WTC11 (cell line): ENCODE measurements at regions not wholly inside any gene's neighbourhood (a gene's known extent, or its start where the extent isn't known, plus 50 kb on each side); places are given as distances from the start of the nearest gene placed in this dataset.

Experiments
- ATAC-seq: fragments of 200-7000 bp; cut with Tn5 transposase; 2 replicates; pipeline ENCODE4 v1.10.0; 2021; ENCODE audit warnings: mild to moderate bottlenecking, moderate library complexity
- CTCF ChIA-PET: fragments of 300-600 bp; sonication (Branson Sonifier 250); formaldehyde crosslinking; loops from one replicate; lab custom pipeline; 2021; ENCODE audit warnings: antibody characterized with exemption; lab: Charles Lee
- POLR2A ChIA-PET: fragments of 350-600 bp; sonication (Branson Sonifier 250); formaldehyde crosslinking; loops from one replicate; lab custom pipeline; 2021; ENCODE audit warnings: antibody characterized with exemption; lab: Charles Lee
- DNase-seq: peaks from one replicate; pipeline ENCODE4 v3.0.0; 2021; ENCODE audit warnings: low spot score
- H3K27ac Mint-ChIP-seq: 2 replicates; pipeline ENCODE4 v1.8.0; 2021; ENCODE audit warnings: mixed read lengths
- H3K27me3 Mint-ChIP-seq: 2 replicates; pipeline ENCODE4 v1.8.0; 2021; ENCODE audit warnings: low read depth, mild to moderate bottlenecking, moderate library complexity, mixed read lengths
- H3K36me3 Mint-ChIP-seq: 2 replicates; pipeline ENCODE4 v1.8.0; 2021; ENCODE audit warnings: mixed read lengths
- H3K4me1 Mint-ChIP-seq: 2 replicates; pipeline ENCODE4 v1.8.0; 2022; ENCODE audit warnings: mixed read lengths
- H3K4me3 Mint-ChIP-seq: 2 replicates; pipeline ENCODE4 v1.8.0; 2021; ENCODE audit warnings: mild to moderate bottlenecking, moderate library complexity, mixed read lengths
- H3K9me3 Mint-ChIP-seq: 2 replicates; pipeline ENCODE4 v1.8.0; 2021; ENCODE audit warnings: mixed read lengths
- ATF1 ChIP-seq: sonication (generic); formaldehyde crosslinking; IDR thresholded peaks from 2 replicates; pipeline ENCODE4 v1.8.1; 2023; ENCODE audit warnings: mild to moderate bottlenecking, moderate library complexity, missing genetic modification reagents
- ATF3 ChIP-seq: sonication (generic); formaldehyde crosslinking; conservative IDR thresholded peaks from 2 replicates; pipeline ENCODE4 v1.8.1; 2022; ENCODE audit warnings: mild to moderate bottlenecking, missing genetic modification reagents
- CBFB ChIP-seq: sonication (generic); formaldehyde crosslinking; IDR thresholded peaks from 2 replicates; pipeline ENCODE4 v1.8.1; 2022; ENCODE audit warnings: mild to moderate bottlenecking, low read depth, missing genetic modification reagents
- CTCF ChIP-seq: fragments of 200-600 bp; IDR thresholded peaks from 2 replicates; pipeline ENCODE4 v1.8.0; 2022; ENCODE audit warnings: antibody characterized with exemption
- E2F4 ChIP-seq: sonication (generic); formaldehyde crosslinking; IDR thresholded peaks from 2 replicates; pipeline ENCODE4 v1.8.1; 2022; ENCODE audit warnings: low read depth, mild to moderate bottlenecking, moderate library complexity, missing genetic modification reagents, borderline replicate concordance
- HMGXB4 ChIP-seq: sonication (generic); formaldehyde crosslinking; IDR thresholded peaks from 2 replicates; pipeline ENCODE4 v1.8.1; 2023; ENCODE audit warnings: mild to moderate bottlenecking, moderate library complexity, missing genetic modification reagents
- JAZF1 ChIP-seq: fragments of 250-450 bp; sonication (Bioruptor Pico); IDR thresholded peaks from 2 replicates; pipeline ENCODE4 v1.9.0; 2021; ENCODE audit warnings: moderate library complexity, mild to moderate bottlenecking, inconsistent platforms
- JUN ChIP-seq: sonication (generic); formaldehyde crosslinking; IDR thresholded peaks from 2 replicates; pipeline ENCODE4 v1.8.0; 2023; ENCODE audit warnings: mild to moderate bottlenecking, missing genetic modification reagents
- MLX ChIP-seq: sonication (generic); formaldehyde crosslinking; IDR thresholded peaks from 2 replicates; pipeline ENCODE4 v1.8.1; 2023; ENCODE audit warnings: mild to moderate bottlenecking, missing genetic modification reagents, moderate library complexity
- OVOL2 ChIP-seq: fragments of 250-450 bp; sonication (Bioruptor Pico); IDR thresholded peaks from 2 replicates; pipeline ENCODE4 v1.9.0; 2021; ENCODE audit warnings: mild to moderate bottlenecking, borderline replicate concordance
- RORB ChIP-seq: fragments of 250-450 bp; sonication (Bioruptor Pico); IDR thresholded peaks from 2 replicates; pipeline ENCODE4 v1.9.0; 2021; ENCODE audit warnings: mild to moderate bottlenecking
- SMAD3 ChIP-seq: sonication (generic); formaldehyde crosslinking; IDR thresholded peaks from 2 replicates; pipeline ENCODE4 v1.8.0; 2022; ENCODE audit warnings: missing genetic modification reagents, mild to moderate bottlenecking, borderline replicate concordance
- TCF7 ChIP-seq: sonication (generic); formaldehyde crosslinking; IDR thresholded peaks from 2 replicates; pipeline ENCODE4 v1.8.0; 2022; ENCODE audit warnings: mild to moderate bottlenecking, low read depth, missing genetic modification reagents, moderate library complexity
- TEAD4 ChIP-seq: sonication (generic); formaldehyde crosslinking; IDR thresholded peaks from 2 replicates; pipeline ENCODE4 v1.8.0; 2022; ENCODE audit warnings: mild to moderate bottlenecking, missing genetic modification reagents
- USF2 ChIP-seq: sonication (generic); formaldehyde crosslinking; IDR thresholded peaks from 2 replicates; pipeline ENCODE4 v1.8.1; 2023; ENCODE audit warnings: mild to moderate bottlenecking, missing genetic modification reagents, moderate library complexity
- ZNF138 ChIP-seq: sonication (generic); formaldehyde crosslinking; conservative IDR thresholded peaks from 2 replicates; pipeline ENCODE4 v1.8.1; 2022; ENCODE audit warnings: mild to moderate bottlenecking, moderate library complexity, missing genetic modification reagents
- ZNF263 ChIP-seq: sonication (generic); formaldehyde crosslinking; IDR thresholded peaks from 2 replicates; pipeline ENCODE4 v1.8.1; 2022; ENCODE audit warnings: low read depth, mild to moderate bottlenecking, moderate library complexity, missing genetic modification reagents
- ZNF317 ChIP-seq: sonication (generic); formaldehyde crosslinking; IDR thresholded peaks from 2 replicates; pipeline ENCODE4 v1.8.1; 2023; ENCODE audit warnings: low read depth, mild to moderate bottlenecking, moderate library complexity, missing genetic modification reagents, borderline replicate concordance
- ZNF396 ChIP-seq: fragments of 250-450 bp; sonication (Bioruptor Pico); IDR thresholded peaks from 2 replicates; pipeline ENCODE4 v1.8.0; 2021; ENCODE audit warnings: mild to moderate bottlenecking, moderate library complexity, borderline replicate concordance
- ZNF423 ChIP-seq: fragments of 250-450 bp; sonication (Bioruptor Pico); IDR thresholded peaks from 2 replicates; pipeline ENCODE4 v2.1.2; 2022; ENCODE audit warnings: mild to moderate bottlenecking, moderate library complexity
- ZNF512 ChIP-seq: sonication (generic); formaldehyde crosslinking; IDR thresholded peaks from 2 replicates; pipeline ENCODE4 v1.8.1; 2022; ENCODE audit warnings: missing genetic modification reagents, borderline replicate concordance
- ZNF532 ChIP-seq: fragments of 250-450 bp; sonication (Bioruptor Pico); IDR thresholded peaks from 2 replicates; pipeline ENCODE4 v1.9.0; 2021; ENCODE audit warnings: mild to moderate bottlenecking, borderline replicate concordance
- ZNF671 ChIP-seq: fragments of 250-450 bp; sonication (Bioruptor Pico); IDR thresholded peaks from 2 replicates; pipeline ENCODE4 v1.8.0; 2021; ENCODE audit warnings: mild to moderate bottlenecking

- DNase-seq (no peak), ATAC-seq (no peak)
- H3K9me3 Mint-ChIP-seq, result peaks cover 41% of the 10 kb centered on the region
- peaks cover 61% of the 10 kb centered on the region for H3K27me3 Mint-ChIP-seq
- TF ChIP-seq ZNF263 (CRISPR knock-in tag) (no peak), OVOL2 (CRISPR knock-in tag) (no peak), USF2 (CRISPR knock-in tag) (no peak), E2F4 (no peak), ZNF423 (CRISPR knock-in tag) (no peak), CBFB (CRISPR knock-in tag) (no peak)
- H3K27ac Mint-ChIP-seq, result no peak overlapping the region
- H3K36me3 Mint-ChIP-seq, result peaks cover 6% of the 10 kb centered on the region
- H3K4me1 Mint-ChIP-seq, result peaks cover 9% of the 10 kb centered on the region
- POLR2A ChIA-PET, result interaction anchor here (1.0 kb wide), 1 partner anchor 213 kb away, joined by 3 read pairs; no protein-coding TSS in a partner anchor
- CTCF ChIA-PET, result interaction anchor here (0.8 to 1.9 kb wide), 2 partner anchors 65 to 210 kb away, joined by 3 to 7 read pairs; no protein-coding TSS in a partner anchor
- H3K4me3 Mint-ChIP-seq, result no peak overlapping the region
Measured at GRCh38 chr1:20426371-20426770, 59.6 kb downstream of the CAMK2N1 start.

- ChIA-PET POLR2A (no interaction called here), CTCF (interaction anchor here (0.8 to 1.9 kb wide), 2 partner anchors 64 to 210 kb away, joined by 3 to 7 read pairs; no protein-coding TSS in a partner anchor)
- peaks cover 68% of the 10 kb centered on the region for H3K27me3 Mint-ChIP-seq
- H3K9me3 Mint-ChIP-seq, result peaks cover 41% of the 10 kb centered on the region
- no peak overlapping the region for H3K4me3 Mint-ChIP-seq
- peaks cover 6% of the 10 kb centered on the region for H3K36me3 Mint-ChIP-seq
- no peak for ATAC-seq
- H3K27ac Mint-ChIP-seq, result no peak overlapping the region
- peaks cover 6% of the 10 kb centered on the region; the same call in 1 of the 2 replicates for H3K4me1 Mint-ChIP-seq
- no peak for DNase-seq
- TF ChIP-seq CTCF (no peak), SMAD3 (CRISPR knock-in tag) (no peak), TCF7 (CRISPR knock-in tag) (no peak), ZNF138 (CRISPR knock-in tag) (no peak), MLX (CRISPR knock-in tag) (no peak), ATF3 (no peak), TEAD4 (CRISPR knock-in tag) (no peak), HMGXB4 (CRISPR knock-in tag) (no peak), JAZF1 (CRISPR knock-in tag) (no peak), ZNF396 (CRISPR knock-in tag) (no peak), ZNF512 (no peak), ZNF671 (CRISPR knock-in tag) (no peak), ATF1 (CRISPR knock-in tag) (no peak), ZNF532 (no peak), ZNF317 (CRISPR knock-in tag) (no peak), JUN (CRISPR knock-in tag) (no peak), RORB (CRISPR knock-in tag) (no peak)
Measured at GRCh38 chr1:20425622-20426021, 60.4 kb downstream of the CAMK2N1 start.
